AG20443 (cell line): ENCODE measurements at regions not wholly inside any gene's neighbourhood (a gene's known extent, or its start where the extent isn't known, plus 50 kb on each side); places are given as distances from the start of the nearest gene placed in this dataset.
"Not testable (repeated sequence)": the region's sequence is repeated elsewhere in the genome, so short reads cannot be mapped to it uniquely, and the experiment has no call there.

Experiments
- DNase-seq: peaks from one replicate; pipeline ENCODE4 v3.0.0; 2012; ENCODE audit warnings: low spot score, mixed read lengths

GRCh38 chr3:115204475-115204874 lies 57.4 kb upstream of the ZBTB20 start:
- DNase-seq: no peak

- no peak for DNase-seq
Measured at GRCh38 chr3:115208066-115208750, 61.1 kb upstream of the ZBTB20 start.

- no peak for DNase-seq
Measured at GRCh38 chr3:115211810-115212492, 64.9 kb upstream of the ZBTB20 start.

GRCh38 chr3:115212615-115213014 lies 65.5 kb upstream of the ZBTB20 start:
- no peak for DNase-seq

GRCh38 chr3:115213052-115213451 lies 66.0 kb upstream of the ZBTB20 start:
- not testable (repeated sequence) for DNase-seq

- DNase-seq: no peak
Measured at GRCh38 chr3:115217292-115217677, 70.2 kb upstream of the ZBTB20 start.

GRCh38 chr3:115217678-115218451 lies 70.8 kb upstream of the ZBTB20 start:
- peak; percentile 57 for DNase-seq

- DNase-seq: no peak
Measured at GRCh38 chr3:115218859-115219258, 71.8 kb upstream of the ZBTB20 start.

- no peak for DNase-seq
Measured at GRCh38 chr3:115224687-115225086, 77.6 kb upstream of the ZBTB20 start.

- peak; percentile 16 for DNase-seq
Measured at GRCh38 chr3:115226844-115227445, 79.9 kb upstream of the ZBTB20 start.

- DNase-seq: no peak
Measured at GRCh38 chr3:115227461-115227860, 80.4 kb upstream of the ZBTB20 start.

GRCh38 chr3:115228266-115228665 lies 81.2 kb upstream of the ZBTB20 start:
- DNase-seq: no peak

- no peak for DNase-seq
Measured at GRCh38 chr3:115232167-115232566, 85.1 kb upstream of the ZBTB20 start.

GRCh38 chr3:115233021-115233420 lies 85.9 kb upstream of the ZBTB20 start:
- DNase-seq: peak; percentile 13

- DNase-seq: no peak
Measured at GRCh38 chr3:115236496-115236895, 89.4 kb upstream of the ZBTB20 start.

- peak; percentile 84 for DNase-seq
Measured at GRCh38 chr3:115239717-115240116, 92.6 kb upstream of the ZBTB20 start.

- DNase-seq: no peak
Measured at GRCh38 chr3:115244350-115244749, 97.3 kb upstream of the ZBTB20 start.

GRCh38 chr3:115245438-115245837 lies 98.3 kb upstream of the ZBTB20 start:
- peak; percentile 88 for DNase-seq

GRCh38 chr3:115245899-115246298 lies 98.8 kb upstream of the ZBTB20 start:
- no peak for DNase-seq

GRCh38 chr3:115246461-115247020 lies 99.5 kb upstream of the ZBTB20 start:
- no peak for DNase-seq

- DNase-seq: no peak
Measured at GRCh38 chr3:115248274-115248673, 101.2 kb upstream of the ZBTB20 start.

GRCh38 chr3:115251509-115251908 lies 104.4 kb upstream of the ZBTB20 start:
- DNase-seq: no peak
